ENCODE measurements at regions not wholly inside any gene's neighbourhood (a gene's known extent, or its start where the extent isn't known, plus 50 kb on each side); places are given as distances from the start of the nearest gene placed in this dataset.

DNA sequence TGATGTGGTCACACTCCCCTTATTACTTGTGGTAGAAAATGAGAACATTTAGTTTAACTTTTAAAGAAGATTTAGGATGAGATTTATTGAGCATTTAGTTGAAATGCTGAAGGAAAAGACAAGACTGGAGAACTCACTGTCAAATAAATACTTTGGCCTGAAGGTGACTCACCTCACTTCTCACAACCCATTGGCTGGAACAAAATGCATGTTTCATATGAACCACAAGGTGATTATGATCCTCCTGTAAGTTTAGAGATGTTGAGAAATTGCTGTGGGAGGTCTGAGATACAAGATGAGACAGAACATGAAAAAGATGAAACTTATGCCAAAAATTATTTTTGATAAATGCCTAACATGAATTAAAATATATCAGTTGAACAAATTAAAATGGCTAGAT lies 1004.5 kb downstream of the SOCS6 start:
- TF ChIP-seq, protein P1, sequence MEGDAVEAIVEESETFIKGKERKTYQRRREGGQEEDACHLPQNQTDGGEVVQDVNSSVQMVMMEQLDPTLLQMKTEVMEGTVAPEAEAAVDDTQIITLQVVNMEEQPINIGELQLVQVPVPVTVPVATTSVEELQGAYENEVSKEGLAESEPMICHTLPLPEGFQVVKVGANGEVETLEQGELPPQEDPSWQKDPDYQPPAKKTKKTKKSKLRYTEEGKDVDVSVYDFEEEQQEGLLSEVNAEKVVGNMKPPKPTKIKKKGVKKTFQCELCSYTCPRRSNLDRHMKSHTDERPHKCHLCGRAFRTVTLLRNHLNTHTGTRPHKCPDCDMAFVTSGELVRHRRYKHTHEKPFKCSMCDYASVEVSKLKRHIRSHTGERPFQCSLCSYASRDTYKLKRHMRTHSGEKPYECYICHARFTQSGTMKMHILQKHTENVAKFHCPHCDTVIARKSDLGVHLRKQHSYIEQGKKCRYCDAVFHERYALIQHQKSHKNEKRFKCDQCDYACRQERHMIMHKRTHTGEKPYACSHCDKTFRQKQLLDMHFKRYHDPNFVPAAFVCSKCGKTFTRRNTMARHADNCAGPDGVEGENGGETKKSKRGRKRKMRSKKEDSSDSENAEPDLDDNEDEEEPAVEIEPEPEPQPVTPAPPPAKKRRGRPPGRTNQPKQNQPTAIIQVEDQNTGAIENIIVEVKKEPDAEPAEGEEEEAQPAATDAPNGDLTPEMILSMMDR (optimal IDR thresholded peaks at IDR 0.05 in 1 of 3, IDR thresholded peaks at IDR 0.05 in 1 of 3, conservative IDR thresholded peaks at IDR 0.05 in 1 of 3; ENCODE audit: extremely low read depth in 1 of 3, insufficient read depth in 2 of 3, low read length in 3 of 3): no peak
- no peak for TF ChIP-seq EZH2 (IDR thresholded peaks at IDR 0.05; ENCODE audit: low read length)
